GM19455 (cell line): ENCODE measurements at regions not wholly inside any gene's neighbourhood (a gene's known extent, or its start where the extent isn't known, plus 50 kb on each side); places are given as distances from the start of the nearest gene placed in this dataset.

Source experiments
- ATAC-seq: cut with Tn5 transposase; IDR thresholded peaks from one replicate; pipeline ENCODE4 v1.9.1; 2021; ENCODE audit not compliant: unreplicated experiment

DNA sequence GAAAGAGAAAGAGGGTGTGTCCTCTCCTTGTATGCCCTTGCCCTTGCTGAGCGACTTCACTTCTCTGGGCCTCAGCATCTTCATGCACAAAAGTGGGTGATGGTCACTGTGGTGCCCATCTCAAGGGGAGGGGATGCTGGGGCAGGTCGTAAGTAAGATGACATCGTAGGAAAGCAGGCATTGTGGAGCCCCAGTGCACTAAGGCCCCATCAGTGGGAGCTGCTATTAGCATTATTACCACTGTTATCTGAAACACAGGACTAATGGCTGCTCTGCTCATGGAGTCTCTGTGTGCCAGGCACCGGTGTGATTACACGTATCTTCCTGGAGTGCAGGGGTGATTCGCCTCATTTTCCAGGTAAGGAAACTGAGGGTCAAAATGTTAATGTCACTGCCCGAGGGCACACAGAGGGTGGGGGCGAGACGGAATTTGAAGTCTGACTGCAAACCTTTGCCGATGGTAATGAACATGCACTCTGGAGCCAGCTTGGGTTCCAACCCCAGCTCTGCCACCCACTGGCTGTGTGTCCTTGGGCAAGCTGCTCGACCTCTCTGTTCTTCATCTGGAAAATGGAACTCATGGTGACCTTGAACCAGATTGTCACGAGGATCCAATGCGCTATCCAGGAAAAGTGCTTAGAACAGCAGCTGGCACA lies 63.2 kb upstream of the GSE1 start:
- ATAC-seq = no peak

DNA sequence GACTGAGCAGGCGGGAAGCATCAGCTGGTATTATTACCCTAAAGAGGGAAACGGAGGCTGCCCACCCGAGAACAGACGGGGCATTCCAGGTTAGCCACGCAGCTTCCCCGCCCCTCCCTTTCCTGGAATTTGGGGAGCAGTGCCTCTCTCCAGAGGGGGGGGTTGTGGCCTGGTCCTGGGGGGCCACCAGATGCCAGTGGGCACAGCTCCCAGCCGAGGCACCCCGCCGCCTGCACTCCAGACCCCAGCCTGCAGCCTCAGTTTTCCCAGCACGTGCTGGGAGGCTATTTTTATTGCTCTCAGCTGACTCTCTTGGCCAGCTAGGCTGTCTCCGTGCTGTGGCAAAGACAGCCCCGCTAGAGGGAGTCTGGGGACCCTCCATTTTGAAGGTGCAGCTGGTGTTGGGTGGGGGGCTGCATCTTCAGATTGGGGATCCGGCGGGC lies 62.7 kb upstream of the GSE1 start:
- ATAC-seq = no peak

DNA sequence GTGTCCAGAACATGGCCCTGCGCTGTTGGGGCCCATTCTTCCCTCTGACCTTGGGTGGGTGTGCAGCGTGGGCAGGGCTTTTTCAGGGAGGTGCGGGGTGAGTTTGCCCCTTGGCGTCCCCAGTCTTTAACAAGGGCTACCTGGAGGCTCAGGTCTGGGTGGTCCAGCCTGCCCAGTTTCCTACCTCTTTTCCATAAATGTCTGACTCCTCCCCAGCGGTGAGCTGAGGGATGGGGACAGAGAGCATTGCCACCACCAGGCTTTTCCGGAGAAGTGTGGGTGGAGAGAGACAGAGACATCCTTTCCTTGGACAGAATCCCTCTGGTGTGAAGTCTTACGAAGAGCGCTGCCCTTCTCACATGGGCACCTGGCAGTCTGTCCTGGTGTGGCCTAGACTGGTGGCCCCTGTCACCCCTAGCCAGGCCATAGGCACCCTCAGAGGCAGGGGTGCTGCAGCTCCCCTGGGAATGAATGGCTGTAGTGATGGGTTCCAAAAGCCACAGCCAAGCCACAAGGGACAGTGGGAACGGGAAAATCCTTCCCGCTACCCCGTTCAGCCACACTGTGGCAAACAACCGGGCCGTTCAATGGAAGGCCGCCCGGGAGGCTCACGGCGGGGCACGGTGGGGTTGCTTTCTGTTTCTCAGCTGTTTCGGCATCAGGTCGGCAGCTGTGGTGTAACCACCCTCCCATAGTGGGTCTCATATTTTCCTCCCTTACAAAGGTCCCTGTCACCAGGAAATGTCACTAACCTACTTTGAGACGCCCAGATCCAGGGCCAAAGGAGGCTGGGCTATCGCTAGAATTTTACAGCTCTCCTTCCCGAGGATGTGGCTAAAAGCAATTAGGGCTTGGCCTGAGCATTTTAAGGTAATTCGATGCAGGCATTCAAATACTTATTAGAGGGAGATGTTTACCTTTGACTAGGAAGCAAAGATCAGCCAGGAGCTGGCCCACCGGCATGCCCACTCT lies 61.9 kb upstream of the GSE1 start:
- ATAC-seq = no peak

DNA sequence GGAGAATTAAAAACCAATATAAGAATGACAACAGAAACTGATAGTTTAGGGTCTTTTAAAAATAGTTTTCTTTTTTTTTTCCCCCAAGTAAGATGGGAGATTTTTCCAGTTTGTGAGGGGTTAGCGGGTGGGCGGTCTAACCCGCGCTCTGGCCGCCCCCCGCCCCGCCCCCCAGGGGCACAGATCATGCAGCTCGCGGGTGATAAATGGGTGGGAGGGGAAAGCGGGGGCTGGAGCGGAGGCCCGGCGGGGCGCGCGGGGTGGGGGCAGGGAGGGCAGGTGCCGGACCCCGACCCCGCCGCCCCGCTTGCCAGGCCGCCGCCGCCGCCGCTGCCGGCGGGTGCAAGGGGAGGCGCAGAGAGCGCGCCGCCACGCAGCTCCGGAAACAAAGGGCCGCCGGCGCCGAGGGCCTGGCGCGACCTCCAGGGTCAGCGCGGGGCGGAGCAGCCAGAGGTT lies 60.1 kb upstream of the GSE1 start:
- no peak for ATAC-seq

DNA sequence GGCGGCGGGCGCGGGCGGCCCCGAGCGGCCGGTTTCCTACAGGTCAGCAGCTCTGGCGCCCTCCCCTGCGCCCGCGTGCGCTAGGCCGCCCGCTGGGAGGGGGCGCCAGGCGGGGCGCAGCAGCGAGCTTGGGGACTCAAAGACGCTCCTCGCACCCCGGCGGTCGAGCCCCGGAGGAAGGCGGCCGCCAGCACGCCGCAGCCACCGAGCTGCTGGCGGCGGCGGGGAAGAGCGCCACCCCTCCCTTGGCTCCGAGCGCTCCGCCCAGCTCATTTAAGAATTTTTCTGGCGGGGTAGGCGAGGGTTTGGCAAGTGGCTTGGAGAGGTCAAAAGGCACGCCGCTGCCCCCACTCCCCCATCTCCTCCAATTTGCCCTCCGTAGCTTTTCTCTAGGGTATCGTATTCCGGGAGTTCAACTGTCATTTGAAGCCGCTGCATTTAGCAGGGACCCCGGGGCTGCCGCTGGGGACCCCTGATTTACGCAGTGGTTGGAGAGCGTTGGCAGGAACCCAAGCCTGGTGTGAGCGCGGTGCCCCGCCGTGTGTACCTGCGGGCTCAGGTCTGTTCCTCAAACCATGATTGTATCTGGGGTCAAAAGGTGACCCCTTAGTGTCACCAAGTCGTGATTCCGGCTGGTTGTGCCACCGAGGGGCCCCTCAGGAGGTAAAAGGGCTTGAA lies 59.5 kb upstream of the GSE1 start:
- ATAC-seq = no peak

DNA sequence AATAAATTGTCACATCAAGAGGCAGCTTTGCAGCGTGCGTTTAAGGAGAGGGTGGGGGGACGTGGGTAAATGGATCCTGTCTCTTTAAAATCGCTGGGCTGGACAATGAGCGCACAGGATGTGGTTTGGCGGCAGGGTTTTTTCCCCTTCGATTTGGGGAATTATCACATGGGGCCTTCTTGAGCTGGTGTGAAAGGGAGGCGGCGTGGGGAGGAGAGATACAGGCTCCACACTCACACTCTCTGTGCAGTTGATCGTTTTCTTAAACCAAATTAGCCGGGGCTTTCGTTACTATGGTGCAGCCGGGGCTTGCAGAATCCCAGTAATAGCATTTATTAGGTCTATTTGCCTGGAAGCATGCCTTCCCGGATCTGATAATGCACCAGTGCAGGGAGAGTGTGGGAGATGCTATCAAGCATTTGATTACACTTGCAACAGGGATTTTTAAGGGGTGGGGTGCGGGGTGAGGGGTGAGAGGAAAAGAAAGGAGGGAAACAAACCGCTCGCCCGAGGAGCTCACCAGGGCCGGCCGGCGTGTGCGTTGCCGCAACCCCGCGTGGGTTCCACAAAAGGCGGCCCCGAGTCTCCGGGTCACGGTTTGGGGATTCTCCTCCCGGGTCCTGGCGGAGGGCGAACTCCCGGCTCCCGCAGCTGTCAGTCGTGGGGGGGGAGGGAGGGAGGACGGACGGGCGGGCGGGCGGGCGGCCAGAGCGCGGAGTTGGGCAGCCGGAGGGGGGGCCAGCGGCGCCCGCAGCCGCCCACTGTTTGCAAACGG lies 58.8 kb upstream of the GSE1 start:
- ATAC-seq = peak; percentile 41

DNA sequence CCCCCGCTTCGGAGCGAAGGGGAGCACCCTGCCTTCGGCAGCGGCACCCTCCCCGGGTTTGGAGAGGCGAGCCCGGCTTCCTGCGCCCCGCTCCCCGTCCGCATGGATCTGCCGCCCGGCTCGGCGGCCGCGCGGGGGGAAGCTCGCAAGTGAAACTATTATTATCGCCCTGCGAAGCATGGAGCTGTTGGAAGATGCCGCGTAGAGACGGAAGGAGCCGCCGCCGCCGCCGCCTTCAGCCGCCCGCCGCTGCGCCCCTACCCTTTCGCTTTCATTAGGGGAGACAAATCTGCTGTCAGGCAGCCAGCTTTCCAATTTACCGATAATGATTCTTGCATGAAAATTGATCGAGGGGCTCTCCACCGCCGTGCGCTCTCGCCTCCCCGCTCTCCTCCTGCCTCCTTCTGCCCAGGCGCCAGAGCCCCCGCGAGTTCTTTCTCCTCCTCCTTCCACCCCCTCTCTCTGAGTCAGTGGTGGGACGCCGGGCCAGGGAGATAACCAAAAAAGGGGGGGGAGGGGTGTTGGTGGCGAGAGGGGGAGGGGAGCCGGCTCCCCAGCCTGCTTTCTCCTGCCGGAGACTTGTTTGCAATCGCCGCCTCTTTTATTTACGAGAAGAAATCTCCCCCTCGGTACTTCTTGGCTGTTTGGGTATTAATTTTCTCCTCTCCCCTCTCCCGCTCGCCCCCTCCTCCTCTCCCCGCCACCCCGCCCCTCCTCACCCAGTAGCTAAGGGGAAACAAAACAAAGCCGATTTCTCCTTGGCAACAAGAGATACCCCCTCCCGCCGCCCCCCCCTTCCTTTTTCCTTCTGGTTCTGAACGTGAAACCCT lies 58.0 kb upstream of the GSE1 start:
- no peak for ATAC-seq

DNA sequence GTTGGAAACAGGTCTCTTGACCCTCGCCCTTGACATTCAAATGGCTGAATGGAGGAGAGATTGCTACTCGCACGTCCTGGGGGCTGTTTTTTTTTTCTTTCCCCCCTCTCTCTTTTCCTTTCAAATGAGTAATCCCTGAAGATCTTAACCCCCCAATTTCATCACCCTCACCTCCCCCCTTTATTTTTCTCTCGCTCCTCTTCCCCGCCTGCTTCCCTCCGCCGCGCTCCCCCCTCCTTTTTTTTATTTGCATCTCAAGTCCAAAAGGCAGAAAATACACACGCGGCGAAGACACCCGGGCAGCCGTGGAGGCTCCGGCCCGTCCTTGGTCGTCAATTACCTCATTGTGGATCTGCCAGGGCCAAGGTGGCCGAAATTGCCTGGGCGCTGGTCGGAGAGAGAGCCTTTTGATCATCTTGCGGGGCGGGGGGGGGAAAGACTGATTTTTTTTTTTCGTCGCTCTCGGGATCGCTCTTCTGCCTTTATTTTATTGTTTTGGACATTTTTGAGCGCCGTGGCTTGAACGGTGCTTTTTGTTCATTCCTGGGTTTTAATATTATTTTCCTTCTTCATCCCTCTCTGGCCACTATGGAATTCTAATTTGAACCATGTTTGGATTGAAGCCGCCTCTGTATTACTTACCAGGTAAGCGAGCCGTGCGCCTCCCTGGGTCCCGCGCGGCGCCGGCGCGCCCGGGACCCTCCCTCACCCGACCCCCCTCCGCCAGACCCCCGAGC lies 57.2 kb upstream of the GSE1 start:
- ATAC-seq = no peak

DNA sequence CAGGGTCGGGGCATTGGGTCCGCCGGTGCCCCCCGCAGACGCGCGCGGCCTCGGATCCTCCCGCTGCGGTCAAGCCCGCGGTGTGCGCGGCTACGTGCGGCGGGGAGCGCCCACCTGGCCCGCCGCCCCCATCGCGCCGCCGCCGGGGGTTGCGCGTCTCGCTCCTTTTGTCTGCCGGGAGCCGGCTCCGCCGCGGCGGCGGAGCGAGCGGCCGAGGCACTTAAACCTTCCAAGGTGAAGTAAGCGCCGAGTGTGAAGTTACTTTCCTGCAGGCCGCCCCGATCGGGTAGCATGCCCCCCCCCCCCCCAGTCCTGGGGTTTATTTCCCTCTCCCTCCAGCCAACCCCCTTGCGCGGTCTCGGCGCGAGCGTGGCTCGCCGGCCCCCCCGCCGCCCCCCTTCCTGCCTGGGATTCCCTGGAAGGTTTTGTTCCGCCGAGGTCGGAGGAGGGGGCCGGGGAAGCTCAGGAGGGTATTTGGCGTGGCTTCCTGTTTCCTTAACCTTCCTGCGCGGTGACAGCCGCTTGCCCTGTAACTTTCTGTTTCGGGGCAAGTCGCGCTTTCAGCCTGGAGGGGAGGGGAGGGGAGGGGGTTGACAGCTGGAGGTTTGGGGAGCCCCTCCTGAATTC lies 56.6 kb upstream of the GSE1 start:
- ATAC-seq = no peak

DNA sequence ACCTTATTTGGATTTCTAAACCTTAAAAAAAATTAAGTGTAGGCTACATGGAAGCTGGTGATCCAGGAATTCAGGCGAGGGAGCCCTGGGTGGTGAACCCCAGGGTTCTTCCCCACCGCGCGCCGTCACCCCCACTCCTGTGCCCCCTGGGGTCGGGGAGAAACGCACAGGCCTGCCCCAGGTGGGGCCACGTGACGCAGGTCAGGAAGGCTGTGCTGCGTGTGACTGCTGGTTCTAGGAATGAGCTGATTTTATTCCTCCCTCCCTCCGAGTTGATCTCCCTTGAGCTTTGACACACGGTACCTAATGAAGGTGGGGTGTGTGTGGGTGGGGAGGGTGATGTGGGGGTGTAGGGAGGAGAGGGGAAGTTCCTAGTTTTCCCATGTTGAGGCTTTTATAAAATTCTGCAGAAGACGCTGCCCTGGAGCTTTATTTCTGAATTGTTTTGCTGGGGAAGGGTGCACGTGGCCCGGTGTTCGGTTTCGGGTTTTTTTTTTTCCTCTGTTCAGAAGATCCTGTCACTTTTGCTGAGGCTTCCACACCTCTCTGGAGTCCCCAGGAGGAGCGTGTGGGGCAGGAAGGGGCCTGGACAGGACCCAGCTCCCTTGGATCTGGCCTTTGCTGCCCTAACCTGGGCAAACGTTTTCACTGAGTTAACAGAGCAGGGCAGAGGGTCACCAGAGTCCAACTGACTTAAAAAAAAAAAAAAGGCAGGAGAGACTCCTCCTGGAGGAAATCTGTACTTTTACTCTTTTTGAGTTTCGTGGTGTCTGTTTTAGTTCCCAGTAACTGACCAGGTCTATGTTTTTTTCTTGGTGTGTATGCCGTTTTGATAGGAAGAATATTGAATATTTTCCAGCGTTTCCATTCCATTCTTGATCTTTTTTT lies 55.8 kb upstream of the GSE1 start:
- ATAC-seq = no peak

DNA sequence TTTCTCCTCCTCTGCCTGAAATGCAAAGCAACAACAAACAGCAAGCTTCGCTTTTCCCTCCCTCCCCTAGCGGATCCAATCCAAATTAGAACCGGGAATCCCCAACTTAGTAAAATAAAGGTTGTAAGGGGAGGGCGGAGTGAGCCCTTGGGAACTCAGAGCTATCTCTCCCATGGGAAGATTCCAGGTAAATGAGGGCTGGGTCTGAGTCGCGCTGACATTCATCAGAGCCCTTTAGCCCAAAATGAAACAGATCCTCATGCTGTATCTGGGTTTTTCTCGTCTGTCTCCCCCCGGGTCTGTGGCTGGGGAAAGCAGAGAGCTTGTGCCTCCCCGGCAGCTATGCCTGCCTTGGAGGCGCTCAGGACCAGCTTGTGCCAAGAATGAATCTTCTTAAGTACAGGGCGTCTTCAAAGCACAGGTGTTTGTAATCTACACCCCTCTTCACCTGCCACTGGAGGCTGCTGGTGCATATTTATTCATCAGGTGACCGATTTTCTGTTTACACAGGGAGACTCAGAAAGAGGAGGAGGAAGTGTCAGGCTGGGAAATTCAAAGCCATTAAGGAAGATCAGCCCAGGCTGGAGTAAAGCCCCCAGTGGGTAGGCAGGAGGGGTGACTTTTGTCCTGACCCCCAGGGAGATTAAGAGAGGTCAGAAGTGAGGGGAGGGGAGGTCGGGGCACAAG lies 55.0 kb upstream of the GSE1 start:
- ATAC-seq = no peak

DNA sequence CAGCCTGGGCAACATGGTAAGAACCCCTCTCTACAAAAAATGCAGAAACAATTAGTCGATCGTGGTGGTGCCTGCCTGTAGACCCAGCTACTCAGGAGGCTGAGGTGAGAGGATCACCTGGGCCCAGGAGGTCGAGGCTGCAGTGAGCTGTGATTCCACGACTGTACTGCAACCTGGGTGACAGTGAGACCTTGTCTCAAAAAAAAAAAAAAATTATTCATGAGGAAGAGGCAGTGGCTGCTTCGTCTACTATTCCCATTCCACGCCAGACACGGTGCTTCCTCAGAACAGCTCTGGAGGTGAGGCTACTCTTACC lies 52.2 kb upstream of the GSE1 start:
- ATAC-seq = no peak

DNA sequence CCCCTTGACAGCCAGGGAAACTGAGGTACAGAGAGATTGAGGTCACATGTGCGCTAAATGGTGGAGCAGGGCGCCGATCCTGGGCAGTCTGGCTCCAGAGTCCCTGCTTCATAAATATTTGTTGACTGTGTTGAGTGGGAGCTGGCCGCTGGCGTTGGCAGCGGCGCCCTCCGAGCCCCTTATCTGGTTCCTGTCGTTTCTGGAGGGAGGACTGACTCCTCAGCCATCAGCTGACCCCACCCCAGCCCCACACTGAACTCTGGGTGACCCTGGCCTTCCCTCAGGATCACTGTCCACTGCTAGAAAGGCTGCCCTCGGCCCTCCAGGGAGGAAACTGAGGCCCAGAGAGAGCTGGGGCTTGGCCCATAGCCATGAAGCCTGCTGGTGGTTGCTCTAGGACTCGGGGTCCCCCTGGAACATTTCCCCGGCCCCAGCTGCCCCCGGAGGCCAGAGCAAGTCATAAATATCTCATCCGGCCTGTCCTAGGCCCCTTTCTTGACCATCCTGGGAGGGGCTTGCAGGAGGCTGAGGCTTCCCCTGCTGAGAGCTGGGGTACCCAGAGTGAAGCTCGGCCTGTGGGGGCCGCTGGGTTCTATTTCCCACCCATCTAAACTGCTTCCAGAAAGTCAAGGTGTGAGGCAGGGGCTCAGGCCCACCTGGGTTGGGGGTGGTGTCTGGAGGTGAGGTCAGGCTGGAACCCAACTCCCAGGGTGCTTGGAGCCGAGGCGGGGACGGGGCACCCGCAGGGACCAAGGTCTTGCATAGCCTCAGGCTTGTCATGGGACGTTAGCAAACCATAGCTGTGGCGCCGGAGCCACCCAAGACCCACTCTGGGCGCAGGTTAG lies 51.7 kb upstream of the GSE1 start:
- ATAC-seq = no peak

DNA sequence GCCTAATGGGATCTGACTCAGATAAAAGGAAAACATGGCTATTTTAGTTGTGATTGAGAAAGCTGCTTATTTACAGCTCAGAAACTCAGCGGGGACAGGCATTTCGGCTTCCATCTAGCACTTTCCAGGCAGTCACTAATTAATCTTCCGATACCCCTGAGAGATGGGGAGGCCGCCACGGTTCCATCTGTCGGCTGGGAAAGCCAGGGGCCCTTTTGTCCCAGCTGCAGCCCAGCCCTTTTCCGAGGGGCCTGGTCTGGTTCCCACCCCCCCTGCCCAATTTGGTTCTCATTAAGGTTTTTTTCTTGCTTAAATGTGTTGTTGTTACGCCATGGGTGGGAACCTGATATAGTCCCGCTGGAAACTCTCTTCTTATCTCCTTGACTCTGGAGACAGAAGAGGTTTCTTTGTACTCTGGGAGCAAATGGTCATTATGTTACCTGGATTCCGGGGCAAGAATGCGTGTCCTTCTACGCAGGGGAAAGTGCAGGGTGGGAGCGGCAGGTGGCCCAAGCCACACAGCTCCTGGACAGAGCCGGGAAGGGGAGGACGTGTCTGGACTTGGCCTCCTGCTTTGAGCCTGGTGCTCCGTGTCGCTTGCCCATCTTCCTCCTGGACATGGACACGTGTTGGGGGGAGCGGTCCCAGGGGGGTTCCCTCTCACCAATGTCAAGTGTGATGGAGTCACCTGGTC lies 50.9 kb upstream of the GSE1 start:
- no peak for ATAC-seq

DNA sequence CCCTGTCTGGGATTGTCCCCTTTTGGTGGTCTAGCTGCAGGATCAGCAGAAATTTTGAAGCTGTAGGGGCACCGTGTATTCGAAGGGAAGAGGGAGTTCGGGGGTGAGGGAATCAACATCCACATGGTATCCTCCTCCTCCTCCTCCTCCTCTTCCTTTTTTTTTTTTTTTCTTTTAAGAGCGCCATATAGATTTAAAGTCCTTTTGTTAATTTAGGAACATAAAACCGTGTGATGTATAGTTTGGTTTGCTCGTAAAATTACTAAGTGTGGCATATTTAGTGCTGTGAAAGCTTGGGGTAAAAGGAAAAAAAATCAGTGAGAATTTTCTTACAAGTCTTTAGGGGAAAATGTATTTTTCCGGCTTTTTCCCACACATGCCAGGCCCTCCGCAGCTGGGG lies 50.1 kb upstream of the GSE1 start:
- no peak for ATAC-seq
